Ovary (tissue), 7 donors: ENCODE measurements at regions not wholly inside any gene's neighbourhood (a gene's known extent, or its start where the extent isn't known, plus 50 kb on each side); places are given as distances from the start of the nearest gene placed in this dataset.
A peak's percentile ranks its signal among the peaks of the same experiment; 100 is the strongest.

Experiments
- DNase-seq, 5 donors: peaks; one replicate each; pipeline ENCODE4 v3.0.0-alpha.2; 2019 to 2020
- H3K27ac ChIP-seq, 2 donors: fragments of 200-600 bp; one replicate each; pipeline versions ENCODE4 v1.5.1 to v1.8.0; 2019 to 2022
- H3K27me3 ChIP-seq: fragments of 200-600 bp; one replicate; pipeline ENCODE4 v1.8.0; 2022
- H3K36me3 ChIP-seq: fragments of 200-600 bp; sonication (generic); one replicate; pipeline ENCODE4 v1.5.1; 2019
- H3K4me1 ChIP-seq: one replicate; pipeline ENCODE4 v1.8.1; 2013; ENCODE audit warnings: mild to moderate bottlenecking, moderate library complexity; ENCODE audit not compliant: insufficient read depth
- H3K4me3 ChIP-seq: fragments of 200-600 bp; sonication (generic); one replicate; pipeline ENCODE4 v1.5.1; 2017
- H3K9me3 ChIP-seq, 2 donors: fragments of 200-600 bp in 1 of 2; sonication (generic) in 1 of 2; one replicate each; pipeline versions ENCODE4 v1.5.1 to v1.8.1; 2013 to 2019; ENCODE audit warnings: mild to moderate bottlenecking in 1 of 2, moderate library complexity in 1 of 2
- EP300 ChIP-seq: sonication (generic); formaldehyde crosslinking; IDR thresholded peaks from one replicate; pipeline ENCODE4 v1.6.1; 2017; ENCODE audit warnings: antibody characterized with exemption
- POLR2A ChIP-seq: fragments of 450-650 bp; IDR thresholded peaks from one replicate; pipeline ENCODE4 v1.6.1; 2017; ENCODE audit warnings: antibody characterized with exemption, mild to moderate bottlenecking, moderate library complexity
- WGBS, 3 donors: extraction: QIAGEN DNeasy Blood & Tissue Kit in 1 of 3; methylation state at CpG; one replicate each; pipeline versions ENCODE4 v1.1.5 to v1.1.7; 2013 to 2017; 5-methylcytosine and 5-hydroxymethylcytosine counted together
- intact Hi-C, 4 donors: fragments of 100-400 bp; cut with DNase I; formaldehyde crosslinking; loops; one replicate each; pipeline versions ENCODE4 v1.11.0 to v1.15.1; 2022 to 2023
- TF ChIP-seq, protein P1 (sequence below), 3 donors: fragments of 450-650 bp in 2 of 3; fragments of 200-600 bp in 1 of 3; IDR thresholded peaks; one replicate each; pipeline versions ENCODE4 v1.5.1 to v1.8.0; 2016 to 2022; ENCODE audit warnings: antibody characterized with exemption in 3 of 3, mild to moderate bottlenecking in 1 of 3
- donor health status: DM: no; HTN: no; CAD: no; lungs with moderate emphysema.
- donor health status: DM: no; HTN: no; CAD: no.
- donor health status: Bipolar disorder and iron deficiency.
- donor health status: DM: no; HTN: no; CAD: no.
- donor health status: DM: yes; HTN: yes; CAD: no.

DNA sequence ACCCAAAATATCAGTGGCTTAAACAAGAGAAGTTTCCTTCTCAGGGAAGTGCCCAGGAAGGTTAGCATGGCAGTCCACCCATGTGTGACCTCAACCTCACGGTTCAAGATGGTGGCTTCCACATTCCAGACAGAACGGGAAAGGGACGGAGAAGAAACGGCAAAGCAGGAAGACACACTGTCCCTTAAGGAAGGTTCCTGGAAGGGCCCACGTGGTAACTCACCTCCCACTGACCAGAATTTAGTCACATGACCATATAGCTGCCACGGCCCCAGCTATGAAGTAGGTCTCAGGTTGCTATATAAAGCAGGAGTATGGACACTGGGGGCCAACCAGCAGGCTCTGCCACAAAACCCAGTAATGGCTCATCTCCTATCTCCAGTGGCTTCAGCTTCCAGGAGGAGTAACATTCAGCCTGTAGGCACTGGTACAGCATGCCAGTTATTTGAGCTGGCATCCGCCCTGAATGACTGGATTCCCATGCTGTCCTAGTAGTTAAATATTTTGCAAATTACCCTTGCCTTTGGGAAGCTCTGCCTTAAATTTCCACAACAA lies 278.5 kb upstream of the KLF14 start:
- Histone ChIP-seq H3K27me3 (no peaks in the 10 kb centered on the region), H3K4me1 (peaks cover 36% of the 10 kb centered on the region), H3K4me3 (no peak overlapping the region), H3K9me3 (no peaks in the 10 kb centered on the region), H3K27ac (peak overlapping the region in 1 of 2 donors; percentile 60), H3K36me3 (no peaks in the 10 kb centered on the region)
- intact Hi-C loops = loop anchor here in 1 of 4 donors (10.0 kb wide), 1 partner anchor 118 kb away; no protein-coding TSS in a partner anchor
- TF ChIP-seq, protein P1, sequence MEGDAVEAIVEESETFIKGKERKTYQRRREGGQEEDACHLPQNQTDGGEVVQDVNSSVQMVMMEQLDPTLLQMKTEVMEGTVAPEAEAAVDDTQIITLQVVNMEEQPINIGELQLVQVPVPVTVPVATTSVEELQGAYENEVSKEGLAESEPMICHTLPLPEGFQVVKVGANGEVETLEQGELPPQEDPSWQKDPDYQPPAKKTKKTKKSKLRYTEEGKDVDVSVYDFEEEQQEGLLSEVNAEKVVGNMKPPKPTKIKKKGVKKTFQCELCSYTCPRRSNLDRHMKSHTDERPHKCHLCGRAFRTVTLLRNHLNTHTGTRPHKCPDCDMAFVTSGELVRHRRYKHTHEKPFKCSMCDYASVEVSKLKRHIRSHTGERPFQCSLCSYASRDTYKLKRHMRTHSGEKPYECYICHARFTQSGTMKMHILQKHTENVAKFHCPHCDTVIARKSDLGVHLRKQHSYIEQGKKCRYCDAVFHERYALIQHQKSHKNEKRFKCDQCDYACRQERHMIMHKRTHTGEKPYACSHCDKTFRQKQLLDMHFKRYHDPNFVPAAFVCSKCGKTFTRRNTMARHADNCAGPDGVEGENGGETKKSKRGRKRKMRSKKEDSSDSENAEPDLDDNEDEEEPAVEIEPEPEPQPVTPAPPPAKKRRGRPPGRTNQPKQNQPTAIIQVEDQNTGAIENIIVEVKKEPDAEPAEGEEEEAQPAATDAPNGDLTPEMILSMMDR (IDR thresholded peaks at IDR 0.05) = no peak
- no peak for TF ChIP-seq EP300
- TF ChIP-seq POLR2A = no peak
- DNase-seq = no peak
- WGBS, 3 donors = 84 to 90% (median 88%) methylated on average over 7 of the region's 7 CpGs

- no peaks in the 10 kb centered on the region for H3K36me3 ChIP-seq
- no peak overlapping the region for H3K4me3 ChIP-seq
- peaks cover 37% of the 10 kb centered on the region for H3K4me1 ChIP-seq
- no peaks in the 10 kb centered on the region for H3K9me3 ChIP-seq
- H3K27ac ChIP-seq = no peak overlapping the region
- TF ChIP-seq, protein P1 (IDR thresholded peaks at IDR 0.05) = no peak
- TF ChIP-seq EP300 = no peak
- TF ChIP-seq POLR2A = no peak
- no peak for DNase-seq
- no peaks in the 10 kb centered on the region for H3K27me3 ChIP-seq
- 79 to 86% (median 84%) methylated on average over 11 of the region's 11 CpGs for WGBS, 3 donors
- intact Hi-C loops = loop anchor here in 1 of 4 donors (10.0 kb wide), 1 partner anchor 119 kb away; no protein-coding TSS in a partner anchor
Measured at GRCh38 chr7:131013716-131014115, 279.7 kb upstream of the KLF14 start.

DNA sequence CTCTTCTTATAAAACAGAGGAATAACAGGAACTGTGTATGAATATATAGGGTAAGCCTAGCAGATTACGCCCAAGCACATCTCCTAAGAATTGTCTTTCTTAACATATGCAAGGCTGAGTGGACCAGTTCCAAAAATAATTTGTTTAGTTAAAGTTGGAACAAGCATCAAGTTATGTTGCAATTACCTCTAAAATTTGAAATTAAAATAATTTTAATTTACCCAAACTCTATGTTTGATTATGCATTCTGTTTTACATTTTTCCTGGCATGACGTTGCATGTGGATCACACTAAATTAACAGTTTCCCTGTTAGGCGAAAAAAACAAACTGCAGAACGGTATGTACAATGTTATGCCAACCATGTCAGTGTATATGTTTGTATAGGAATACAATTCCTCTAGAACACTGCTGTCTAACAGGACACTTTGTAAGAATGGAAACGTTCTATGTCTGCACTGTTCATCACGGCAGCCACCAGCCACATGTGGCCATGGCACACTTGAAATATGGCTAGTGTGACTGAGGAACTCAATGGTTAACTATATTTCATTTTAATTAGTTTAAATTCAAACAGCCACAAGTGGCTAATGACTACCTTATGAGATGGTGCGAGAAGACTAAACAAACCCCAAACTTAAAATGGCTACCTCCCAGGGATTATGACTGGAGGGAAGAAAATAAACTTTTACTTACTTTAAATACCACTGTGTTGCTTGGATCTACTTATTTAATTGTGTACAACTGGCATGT lies 281.1 kb upstream of the KLF14 start:
- Histone ChIP-seq H3K4me1 (peaks cover 38% of the 10 kb centered on the region), H3K36me3 (no peaks in the 10 kb centered on the region), H3K27ac (no peak overlapping the region), H3K9me3 (no peaks in the 10 kb centered on the region), H3K27me3 (no peaks in the 10 kb centered on the region), H3K4me3 (no peak overlapping the region)
- no peak for DNase-seq
- TF ChIP-seq, protein P1 (IDR thresholded peaks at IDR 0.05) = no peak
- TF ChIP-seq POLR2A = no peak
- no peak for TF ChIP-seq EP300
- 84 to 91% (median 89%) methylated on average over 7 of the region's 7 CpGs for WGBS, 3 donors
- intact Hi-C loops = loop anchor here in 1 of 4 donors (10.0 kb wide), 1 partner anchor 120 kb away; no protein-coding TSS in a partner anchor

- H3K9me3 ChIP-seq = no peaks in the 10 kb centered on the region
- intact Hi-C loops = loop anchor here in 1 of 4 donors (10.0 kb wide), 1 partner anchor 121 kb away; no protein-coding TSS in a partner anchor
- no peaks in the 10 kb centered on the region for H3K27me3 ChIP-seq
- TF ChIP-seq POLR2A (no peak), EP300 (no peak)
- TF ChIP-seq, protein P1 (IDR thresholded peaks at IDR 0.05) = no peak
- 26 to 41% (median 30%) methylated on average over 3 of the region's 3 CpGs for WGBS, 3 donors
- no peak overlapping the region for H3K4me3 ChIP-seq
- no peak overlapping the region for H3K27ac ChIP-seq
- DNase-seq = no peak
- H3K4me1 ChIP-seq = peaks cover 40% of the 10 kb centered on the region
- H3K36me3 ChIP-seq = no peaks in the 10 kb centered on the region
Measured at GRCh38 chr7:131015657-131015958, 281.6 kb upstream of the KLF14 start.
